IMR-90 (cell line): ENCODE measurements at regions not wholly inside any gene's neighbourhood (a gene's known extent, or its start where the extent isn't known, plus 50 kb on each side); places are given as distances from the start of the nearest gene placed in this dataset.
"Not testable (repeated sequence)": the region's sequence is repeated elsewhere in the genome, so short reads cannot be mapped to it uniquely, and the experiment has no call there.

ENCODE experiments used
- ATAC-seq: fragments of 200-7000 bp; cut with Tn5 transposase; 2 replicates; pipeline ENCODE4 v1.9.1; 2020; ENCODE audit warnings: low read depth, mild to moderate bottlenecking, moderate library complexity
- BruUV-seq: library from RNA; stranded (reverse); fragments of 400-500 nt; replicated peaks from 2 replicates; lab custom pipeline; 2021; lab: Mats Ljungman, UMichigan
- CTCF ChIA-PET: fragments of 300-600 bp; formaldehyde crosslinking; extraction: SDS; loops from one replicate; lab custom pipeline; 2021; ENCODE audit warnings: antibody characterized with exemption; lab: Yijun Ruan, JAX
- POLR2A ChIA-PET: fragments of 300-600 bp; sonication (Branson Sonifier 250); formaldehyde crosslinking; loops from one replicate; lab custom pipeline; 2022; ENCODE audit warnings: antibody characterized with exemption; ENCODE audit not compliant: unreplicated experiment; lab: Charles Lee
- DNase-seq: peaks from one replicate; pipeline ENCODE4 v3.0.0; 2013
- H2AFZ ChIP-seq: replicated peaks from 2 replicates; pipeline ENCODE3; 2013; ENCODE audit warnings: low read length, mild to moderate bottlenecking; ENCODE audit not compliant: poor library complexity
- H2AK5ac ChIP-seq: 2 replicates; pipeline ENCODE4 v1.6.1; 2013; ENCODE audit warnings: low read depth, low read length, inconsistent platforms
- H2AK9ac ChIP-seq: replicated peaks from 2 replicates; pipeline ENCODE3; 2013; ENCODE audit warnings: mild to moderate bottlenecking, low read depth, low read length, moderate library complexity; ENCODE audit not compliant: poor library complexity
- H2BK120ac ChIP-seq: 2 replicates; pipeline ENCODE4 v1.6.1; 2013; ENCODE audit warnings: low read depth, low read length, inconsistent platforms
- H2BK15ac ChIP-seq: 3 replicates; pipeline ENCODE4 v1.6.1; 2013; ENCODE audit warnings: low read depth, low read length, inconsistent platforms
- H2BK20ac ChIP-seq: 2 replicates; pipeline ENCODE4 v1.6.1; 2013; ENCODE audit warnings: low read depth, mild to moderate bottlenecking, inconsistent platforms, low read length, moderate library complexity
- H2BK5ac ChIP-seq: 2 replicates; pipeline ENCODE4 v1.6.1; 2013; ENCODE audit warnings: mild to moderate bottlenecking, low read depth, low read length, inconsistent platforms; ENCODE audit not compliant: poor library complexity, severe bottlenecking
- H3K14ac ChIP-seq: replicated peaks from 2 replicates; pipeline ENCODE4 v1.6.1; 2013; ENCODE audit warnings: low read depth, low read length, inconsistent platforms
- H3K18ac ChIP-seq: 2 replicates; pipeline ENCODE4 v1.6.1; 2013; ENCODE audit warnings: low read depth, low read length, control low read depth
- H3K23ac ChIP-seq: 2 replicates; pipeline ENCODE4 v1.6.1; 2013; ENCODE audit warnings: low read depth, low read length, inconsistent platforms
- H3K27ac ChIP-seq: 2 replicates; pipeline ENCODE4 v1.5.1; 2013; ENCODE audit warnings: mild to moderate bottlenecking, control low read depth, low read length; ENCODE audit not compliant: insufficient read depth
- H3K27me3 ChIP-seq: 2 replicates; pipeline ENCODE4 v1.6.1; 2013; ENCODE audit warnings: low read length; ENCODE audit not compliant: control insufficient read depth, insufficient read depth
- H3K36me3 ChIP-seq: 2 replicates; pipeline ENCODE4 v1.6.1; 2013; ENCODE audit warnings: low read length, mixed read lengths; ENCODE audit not compliant: control insufficient read depth, insufficient read depth
- H3K4ac ChIP-seq: 2 replicates; pipeline ENCODE4 v1.6.1; 2013; ENCODE audit warnings: low read depth, low read length, inconsistent platforms
- H3K4me1 ChIP-seq: 2 replicates; pipeline ENCODE4 v1.6.1; 2013; ENCODE audit warnings: low read length, mixed read lengths; ENCODE audit not compliant: control insufficient read depth, insufficient read depth
- H3K4me2 ChIP-seq: 2 replicates; pipeline ENCODE4 v1.6.1; 2013; ENCODE audit warnings: low read depth, mild to moderate bottlenecking, control low read depth, low read length, moderate library complexity
- H3K4me3 ChIP-seq: 2 replicates; pipeline ENCODE4 v1.5.1; 2013; ENCODE audit warnings: low read depth, mild to moderate bottlenecking, control low read depth, low read length, moderate library complexity; ENCODE audit not compliant: insufficient read depth
- H3K56ac ChIP-seq: 2 replicates; pipeline ENCODE4 v1.6.1; 2013; ENCODE audit warnings: low read length, inconsistent platforms; ENCODE audit not compliant: insufficient read depth; ENCODE audit errors: extremely low read depth
- H3K79me1 ChIP-seq, 2 experiments: 2 replicates each; pipeline ENCODE4 v1.6.1; 2013; ENCODE audit warnings: low read length in 2 of 2, inconsistent platforms in 1 of 2, low read depth in 1 of 2
- H3K9ac ChIP-seq: 2 replicates; pipeline ENCODE4 v1.6.1; 2013; ENCODE audit warnings: low read depth, low read length, control low read depth
- H3K9me1 ChIP-seq: 2 replicates; pipeline ENCODE4 v1.6.1; 2013; ENCODE audit warnings: low read length, inconsistent platforms; ENCODE audit not compliant: insufficient read depth
- H3K9me3 ChIP-seq: 2 replicates; pipeline ENCODE4 v1.6.1; 2013; ENCODE audit warnings: low read length; ENCODE audit not compliant: control insufficient read depth, insufficient read depth
- H4K20me1 ChIP-seq: 2 replicates; pipeline ENCODE4 v1.6.1; 2013; ENCODE audit warnings: low read length, inconsistent platforms; ENCODE audit not compliant: insufficient read depth
- H4K5ac ChIP-seq: 2 replicates; pipeline ENCODE4 v1.6.1; 2013; ENCODE audit warnings: mild to moderate bottlenecking, low read depth, low read length, control low read depth
- H4K8ac ChIP-seq, 2 experiments: 2 replicates each; pipeline ENCODE4 v1.6.1; 2013; ENCODE audit warnings: low read depth in 2 of 2, low read length in 2 of 2, control low read depth in 1 of 2, inconsistent platforms in 1 of 2
- H4K91ac ChIP-seq: 2 replicates; pipeline ENCODE4 v1.6.1; 2013; ENCODE audit warnings: low read depth, low read length, inconsistent platforms; ENCODE audit not compliant: insufficient read depth
- BHLHE40 ChIP-seq: fragments of 150-350 bp; IDR thresholded peaks from 2 replicates; pipeline ENCODE4 v1.6.1; 2016; ENCODE audit warnings: mild to moderate bottlenecking, low read depth, low read length
- CEBPB ChIP-seq: IDR thresholded peaks from 2 replicates; pipeline ENCODE4 v1.6.1; 2012; ENCODE audit warnings: low read depth, low read length, improper control_type of control experiment
- CHD1 ChIP-seq: IDR thresholded peaks from 2 replicates; pipeline ENCODE4 v1.6.1; 2012; ENCODE audit warnings: low read depth, low read length, improper control_type of control experiment
- ELK1 ChIP-seq: fragments of 150-350 bp; IDR thresholded peaks from 2 replicates; pipeline ENCODE4 v1.6.1; 2016; ENCODE audit warnings: low read depth, mild to moderate bottlenecking, low read length, moderate library complexity, borderline replicate concordance
- FOS ChIP-seq: fragments of 150-350 bp; IDR thresholded peaks from 2 replicates; pipeline ENCODE4 v1.6.1; 2016; ENCODE audit warnings: low read depth, low read length
- RFX5 ChIP-seq: IDR thresholded peaks from 2 replicates; pipeline ENCODE4 v1.8.0; 2012; ENCODE audit warnings: low read depth, mild to moderate bottlenecking, low read length, moderate library complexity
- WGBS, 2 experiments: methylation state at CpG; one replicate each; pipeline versions ENCODE4 v1.1.5 to v1.1.7; 2013; ENCODE audit warnings: missing lambda C conversion rate in 2 of 2; ENCODE audit not compliant: insufficient read length in 1 of 2; ENCODE audit errors: extremely low coverage in 2 of 2; 5-methylcytosine and 5-hydroxymethylcytosine counted together
- dilution Hi-C: fragments of 300-500 bp; cut with HindIII; formaldehyde crosslinking; loops from one replicate; pipeline ENCODE4 v1.14.3; 2018; ENCODE audit warnings: low sequenced_read_pairs; ENCODE audit not compliant: unreplicated experiment
- in situ Hi-C: fragments of 300-500 bp; cut with MboI; formaldehyde crosslinking; loops from 3 replicates; pipeline ENCODE4 v1.14.3; 2019; ENCODE audit warnings: low sequenced_read_pairs, inconsistent platforms, mixed read lengths
- intact Hi-C: fragments of 100-400 bp; cut with micrococcal nuclease; formaldehyde crosslinking; loops from 2 replicates; pipeline ENCODE4 v1.10.0; 2022

GRCh38 chr7:85796956-85797355 lies 610.1 kb upstream of the SEMA3D start:
- ChIA-PET POLR2A (no interaction called here), CTCF (interaction anchor here (0.7 to 0.9 kb wide), 2 partner anchors 9 to 21 kb away, joined by 3 read pairs; no protein-coding TSS in a partner anchor)
- ATAC-seq: no peak
- H3K4ac ChIP-seq: no peak overlapping the region
- H3K56ac ChIP-seq: no peak overlapping the region
- no peak overlapping the region for H3K14ac ChIP-seq
- no peaks in the 10 kb centered on the region for H4K20me1 ChIP-seq
- H3K4me1 ChIP-seq: no peaks in the 10 kb centered on the region
- no peak overlapping the region for H2AFZ ChIP-seq
- H2BK15ac ChIP-seq: no peak overlapping the region
- no peaks in the 10 kb centered on the region for H3K27me3 ChIP-seq
- no peak overlapping the region for H3K23ac ChIP-seq
- H3K36me3 ChIP-seq: no peaks in the 10 kb centered on the region
- no peak overlapping the region for H3K18ac ChIP-seq
- no peak overlapping the region for H3K4me2 ChIP-seq
- H4K8ac ChIP-seq: no peak overlapping the region
- H3K9ac ChIP-seq: no peak overlapping the region
- no peak for DNase-seq
- WGBS, 2 experiments: no CpG with 5 or more reads among the region's 2 CpGs
- H2BK5ac ChIP-seq: no peak overlapping the region
- dilution Hi-C loops: no loop called here
- no peaks in the 10 kb centered on the region for H3K9me1 ChIP-seq
- H4K5ac ChIP-seq: no peak overlapping the region
- no peaks in the 10 kb centered on the region for H3K9me3 ChIP-seq
- in situ Hi-C loops: no loop called here
- no TSS peak for BruUV-seq
- H4K91ac ChIP-seq: no peak overlapping the region
- intact Hi-C loops: no loop called here
- H3K4me3 ChIP-seq: no peak overlapping the region
- no peak overlapping the region for H2AK5ac ChIP-seq
- no peaks in the 10 kb centered on the region for H3K79me1 ChIP-seq
- no peak overlapping the region for H2AK9ac ChIP-seq
- H3K27ac ChIP-seq: no peak overlapping the region
- TF ChIP-seq CHD1: no peak
- no peak for TF ChIP-seq BHLHE40
- no peak for TF ChIP-seq FOS
- TF ChIP-seq ELK1: no peak
- no peak for TF ChIP-seq RFX5
- no peak for TF ChIP-seq CEBPB
- no peak overlapping the region for H2BK20ac ChIP-seq
- H2BK120ac ChIP-seq: no peak overlapping the region

GRCh38 chr7:85791098-85791497 lies 604.2 kb upstream of the SEMA3D start:
- DNase-seq, intact Hi-C loops, BruUV-seq, H3K4me2 ChIP-seq, H3K27ac ChIP-seq, H3K4me3 ChIP-seq, H3K9me3 ChIP-seq, H2BK120ac ChIP-seq, H3K79me1 ChIP-seq, H2AFZ ChIP-seq, H4K5ac ChIP-seq, H3K23ac ChIP-seq, H4K91ac ChIP-seq, H4K20me1 ChIP-seq, H2BK15ac ChIP-seq, H2AK5ac ChIP-seq, H3K4ac ChIP-seq, H4K8ac ChIP-seq, dilution Hi-C loops, H2BK20ac ChIP-seq, POLR2A ChIA-PET, in situ Hi-C loops, H3K18ac ChIP-seq, H2BK5ac ChIP-seq, H3K9ac ChIP-seq, H3K4me1 ChIP-seq, H3K14ac ChIP-seq, H3K27me3 ChIP-seq, H3K56ac ChIP-seq, ATAC-seq, H2AK9ac ChIP-seq, CTCF ChIA-PET, H3K36me3 ChIP-seq, H3K9me1 ChIP-seq: not testable (repeated sequence)
- WGBS, 2 experiments: no CpG with 5 or more reads among the region's 4 CpGs
